SU-DHL-6 (cell line): ENCODE measurements at regions not wholly inside any gene's neighbourhood (a gene's known extent, or its start where the extent isn't known, plus 50 kb on each side); places are given as distances from the start of the nearest gene placed in this dataset.

Experiments
- H2AFZ ChIP-seq: fragments of 200-600 bp; sonication (generic); 2 replicates; pipeline ENCODE4 v1.6.1; 2014; ENCODE audit warnings: low read depth, mild to moderate bottlenecking, moderate library complexity, mixed read lengths, antibody characterized with exemption, low read length; ENCODE audit not compliant: severe bottlenecking
- H3F3A ChIP-seq: fragments of 200-600 bp; shearing (Covaris generic); 2 replicates; pipeline ENCODE4 v1.6.0; 2016; ENCODE audit warnings: antibody characterized with exemption, mild to moderate bottlenecking; ENCODE audit not compliant: insufficient read depth
- H3K27ac ChIP-seq: fragments of 200-600 bp; sonication (generic); 2 replicates; pipeline ENCODE4 v1.5.1; 2016; ENCODE audit warnings: low read depth, mild to moderate bottlenecking, low read length, moderate library complexity, mixed read lengths
- H3K27me3 ChIP-seq: fragments of 200-600 bp; sonication (generic), shearing (Covaris generic); 2 replicates; pipeline ENCODE4 v1.6.0; 2014; ENCODE audit warnings: mild to moderate bottlenecking, low read length
- H3K36me3 ChIP-seq: fragments of 200-600 bp; sonication (generic); 2 replicates; pipeline ENCODE4 v1.6.1; 2014; ENCODE audit warnings: mild to moderate bottlenecking, low read length, mixed read lengths
- H3K4me2 ChIP-seq: fragments of 300-600, 200-600 bp; shearing (Covaris generic), sonication (generic); 2 replicates; pipeline ENCODE4 v1.6.0; 2014; ENCODE audit warnings: low read length, low read depth, mild to moderate bottlenecking; ENCODE audit not compliant: poor library complexity, severe bottlenecking
- H3K4me3 ChIP-seq: fragments of 200-600 bp; sonication (generic); 2 replicates; pipeline ENCODE4 v1.5.1; 2014; ENCODE audit warnings: antibody characterized with exemption, low read length, mild to moderate bottlenecking, mixed read lengths; ENCODE audit not compliant: insufficient read depth, poor library complexity, severe bottlenecking
- H3K79me2 ChIP-seq: fragments of 200-600 bp; sonication (generic); 2 replicates; pipeline ENCODE4 v1.6.1; 2014; ENCODE audit warnings: mild to moderate bottlenecking, low read length, moderate library complexity; ENCODE audit not compliant: insufficient read depth
- H3K9ac ChIP-seq: fragments of 200-600 bp; sonication (generic); 2 replicates; pipeline ENCODE4 v1.7.0; 2014; ENCODE audit warnings: mild to moderate bottlenecking, low read length
- H3K9me2 ChIP-seq: fragments of 200-600 bp; sonication (generic); replicated peaks from 2 replicates; pipeline ENCODE4 v1.6.1; 2014; ENCODE audit warnings: low read length; ENCODE audit not compliant: insufficient read depth
- H3K9me3 ChIP-seq: fragments of 200-600 bp; sonication (generic); 2 replicates; pipeline ENCODE4 v1.6.1; 2014; ENCODE audit warnings: low read length, mixed read lengths; ENCODE audit not compliant: insufficient read depth
- H4K20me1 ChIP-seq: fragments of 200-600 bp; sonication (generic); 2 replicates; pipeline ENCODE4 v1.6.1; 2014; ENCODE audit warnings: low read depth, mild to moderate bottlenecking, antibody characterized with exemption, low read length, moderate library complexity, mixed read lengths
- EZH2phosphoT487 ChIP-seq: fragments of 200-600 bp; sonication (generic), shearing (Covaris generic); conservative IDR thresholded peaks from 2 replicates; pipeline ENCODE4 v1.6.1; 2018; ENCODE audit warnings: mild to moderate bottlenecking, antibody characterized with exemption, low read length, moderate library complexity, mixed read lengths
- TF ChIP-seq, protein P1 (sequence below): fragments of 200-600 bp; sonication (generic); IDR thresholded peaks from one replicate; pipeline ENCODE4 v1.5.1; 2017; ENCODE audit warnings: antibody characterized with exemption, mild to moderate bottlenecking, low read length, moderate library complexity; ENCODE audit not compliant: insufficient read depth, poor library complexity, severe bottlenecking

GRCh38 chr15:26298010-26298658 lies 435.0 kb upstream of the ATP10A start:
- Histone ChIP-seq H3K4me2 (no peak overlapping the region), H4K20me1 (no peaks in the 10 kb centered on the region), H3K9me2 (no peaks in the 10 kb centered on the region), H3K9ac (no peak overlapping the region), H3K9me3 (no peaks in the 10 kb centered on the region), H2AFZ (no peak overlapping the region), H3K36me3 (no peaks in the 10 kb centered on the region), H3K27ac (no peak overlapping the region), H3K79me2 (no peaks in the 10 kb centered on the region), H3F3A (no peaks in the 10 kb centered on the region), H3K27me3 (no peaks in the 10 kb centered on the region), H3K4me3 (no peak overlapping the region)
- TF ChIP-seq EZH2phosphoT487, result no peak
- TF ChIP-seq, protein P1, sequence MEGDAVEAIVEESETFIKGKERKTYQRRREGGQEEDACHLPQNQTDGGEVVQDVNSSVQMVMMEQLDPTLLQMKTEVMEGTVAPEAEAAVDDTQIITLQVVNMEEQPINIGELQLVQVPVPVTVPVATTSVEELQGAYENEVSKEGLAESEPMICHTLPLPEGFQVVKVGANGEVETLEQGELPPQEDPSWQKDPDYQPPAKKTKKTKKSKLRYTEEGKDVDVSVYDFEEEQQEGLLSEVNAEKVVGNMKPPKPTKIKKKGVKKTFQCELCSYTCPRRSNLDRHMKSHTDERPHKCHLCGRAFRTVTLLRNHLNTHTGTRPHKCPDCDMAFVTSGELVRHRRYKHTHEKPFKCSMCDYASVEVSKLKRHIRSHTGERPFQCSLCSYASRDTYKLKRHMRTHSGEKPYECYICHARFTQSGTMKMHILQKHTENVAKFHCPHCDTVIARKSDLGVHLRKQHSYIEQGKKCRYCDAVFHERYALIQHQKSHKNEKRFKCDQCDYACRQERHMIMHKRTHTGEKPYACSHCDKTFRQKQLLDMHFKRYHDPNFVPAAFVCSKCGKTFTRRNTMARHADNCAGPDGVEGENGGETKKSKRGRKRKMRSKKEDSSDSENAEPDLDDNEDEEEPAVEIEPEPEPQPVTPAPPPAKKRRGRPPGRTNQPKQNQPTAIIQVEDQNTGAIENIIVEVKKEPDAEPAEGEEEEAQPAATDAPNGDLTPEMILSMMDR, result no peak

- Histone ChIP-seq H4K20me1 (no peaks in the 10 kb centered on the region), H3K4me2 (no peak overlapping the region), H3K36me3 (no peaks in the 10 kb centered on the region), H3K79me2 (no peaks in the 10 kb centered on the region), H3K4me3 (no peak overlapping the region), H3K27me3 (no peaks in the 10 kb centered on the region), H3F3A (no peaks in the 10 kb centered on the region), H3K9me3 (no peaks in the 10 kb centered on the region), H3K9me2 (no peaks in the 10 kb centered on the region), H2AFZ (no peak overlapping the region), H3K9ac (no peak overlapping the region), H3K27ac (no peak overlapping the region)
- no peak for TF ChIP-seq EZH2phosphoT487
- TF ChIP-seq, protein P1, result no peak
Measured at GRCh38 chr15:26295336-26296085, 432.4 kb upstream of the ATP10A start.

DNA sequence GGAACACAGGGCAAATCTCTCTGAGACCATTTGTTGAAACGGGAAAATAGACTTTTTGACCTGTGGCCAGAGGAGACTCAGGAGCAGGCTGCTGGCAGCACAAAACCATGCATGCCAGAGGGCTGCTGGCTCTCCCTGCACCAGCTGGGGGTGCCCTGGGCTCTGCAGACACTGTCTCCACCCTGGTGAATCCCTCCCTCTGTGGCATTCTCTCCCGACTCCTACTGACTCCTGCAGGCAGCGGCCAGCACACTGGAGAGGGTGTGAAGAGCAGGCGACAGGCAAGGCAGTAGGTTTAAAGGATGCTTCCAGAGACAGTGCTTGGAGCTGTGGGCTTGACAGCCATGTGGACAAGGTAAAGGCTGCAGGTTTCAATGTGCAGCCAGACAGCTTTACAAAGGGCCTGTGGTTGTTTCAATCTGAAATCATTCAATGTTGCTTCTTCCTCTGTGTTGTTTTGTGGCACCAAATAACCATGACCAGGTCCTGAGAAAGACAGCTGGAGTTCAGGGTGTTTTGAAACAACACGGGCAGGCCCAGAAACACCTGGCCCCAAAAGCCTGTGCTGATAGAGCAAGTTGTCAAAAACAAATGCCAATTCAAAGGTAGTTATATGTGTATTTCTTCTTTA lies 431.0 kb upstream of the ATP10A start:
- H3K4me2 ChIP-seq, result no peak overlapping the region
- H3K4me3 ChIP-seq, result no peak overlapping the region
- H3K9ac ChIP-seq, result no peak overlapping the region
- H3K9me2 ChIP-seq, result no peaks in the 10 kb centered on the region
- H3K27me3 ChIP-seq, result no peaks in the 10 kb centered on the region
- H2AFZ ChIP-seq, result no peak overlapping the region
- H4K20me1 ChIP-seq, result no peaks in the 10 kb centered on the region
- H3K36me3 ChIP-seq, result no peaks in the 10 kb centered on the region
- H3K9me3 ChIP-seq, result no peaks in the 10 kb centered on the region
- no peaks in the 10 kb centered on the region for H3K79me2 ChIP-seq
- H3F3A ChIP-seq, result no peaks in the 10 kb centered on the region
- TF ChIP-seq, protein P1, result no peak
- no peak overlapping the region for H3K27ac ChIP-seq
